ENCODE measurements at regions not wholly inside any gene's neighbourhood (a gene's known extent, or its start where the extent isn't known, plus 50 kb on each side); places are given as distances from the start of the nearest gene placed in this dataset.

- Histone ChIP-seq H2AFZ (ENCODE audit: low read length) (no peak overlapping the region), H3K27ac (ENCODE audit: low read depth, low read length) (no peak overlapping the region), H3K4me1 (ENCODE audit: insufficient read depth, low read length) (no peaks in the 10 kb centered on the region), H3K4me3 (ENCODE audit: insufficient read depth, low read length) (no peak overlapping the region), H4K20me1 (ENCODE audit: insufficient read depth, low read length) (no peaks in the 10 kb centered on the region), H3K36me3 (ENCODE audit: insufficient read depth, low read length) (no peaks in the 10 kb centered on the region), H3K27me3 (ENCODE audit: insufficient read depth, low read length) (no peaks in the 10 kb centered on the region), H3K4me2 (ENCODE audit: insufficient read depth, low read length) (no peak overlapping the region), H3K79me2 (ENCODE audit: insufficient read depth, low read length) (no peaks in the 10 kb centered on the region), H3K9me3 (ENCODE audit: low read depth, low read length) (no peaks in the 10 kb centered on the region)
- DNase-seq (ENCODE audit: insufficient read length, low spot score, missing footprints), result no peak
- no peak for TF ChIP-seq CTCF (IDR thresholded peaks at IDR 0.05; ENCODE audit: extremely low read depth, low read depth, low read length)
Measured at GRCh38 chr4:180751009-180751408, 1492.2 kb upstream of the TENM3 start.

GRCh38 chr4:180757927-180758326, 1485.3 kb upstream of the TENM3 start:
- Histone ChIP-seq H3K79me2 (ENCODE audit: insufficient read depth, low read length) (no peaks in the 10 kb centered on the region), H4K20me1 (ENCODE audit: insufficient read depth, low read length) (no peaks in the 10 kb centered on the region), H2AFZ (ENCODE audit: low read length) (no peak overlapping the region), H3K4me3 (ENCODE audit: insufficient read depth, low read length) (no peak overlapping the region), H3K4me1 (ENCODE audit: insufficient read depth, low read length) (no peaks in the 10 kb centered on the region), H3K9me3 (ENCODE audit: low read depth, low read length) (peaks cover 4% of the 10 kb centered on the region), H3K36me3 (ENCODE audit: insufficient read depth, low read length) (no peaks in the 10 kb centered on the region), H3K27me3 (ENCODE audit: insufficient read depth, low read length) (no peaks in the 10 kb centered on the region), H3K27ac (ENCODE audit: low read depth, low read length) (no peak overlapping the region), H3K4me2 (ENCODE audit: insufficient read depth, low read length) (no peak overlapping the region)
- TF ChIP-seq CTCF (IDR thresholded peaks at IDR 0.05; ENCODE audit: extremely low read depth, low read depth, low read length), result no peak
- DNase-seq (ENCODE audit: insufficient read length, low spot score, missing footprints), result no peak

GRCh38 chr4:180766045-180766444, 1477.2 kb upstream of the TENM3 start:
- no peak overlapping the region for H2AFZ ChIP-seq (ENCODE audit: low read length)
- H3K27me3 ChIP-seq (ENCODE audit: insufficient read depth, low read length), result no peaks in the 10 kb centered on the region
- TF ChIP-seq CTCF (IDR thresholded peaks at IDR 0.05; ENCODE audit: extremely low read depth, low read depth, low read length), result no peak
- H3K4me3 ChIP-seq (ENCODE audit: insufficient read depth, low read length), result no peak overlapping the region
- H3K4me2 ChIP-seq (ENCODE audit: insufficient read depth, low read length), result no peak overlapping the region
- no peaks in the 10 kb centered on the region for H4K20me1 ChIP-seq (ENCODE audit: insufficient read depth, low read length)
- H3K36me3 ChIP-seq (ENCODE audit: insufficient read depth, low read length), result no peaks in the 10 kb centered on the region
- no peak overlapping the region for H3K27ac ChIP-seq (ENCODE audit: low read depth, low read length)
- no peaks in the 10 kb centered on the region for H3K79me2 ChIP-seq (ENCODE audit: insufficient read depth, low read length)
- no peaks in the 10 kb centered on the region for H3K9me3 ChIP-seq (ENCODE audit: low read depth, low read length)
- H3K4me1 ChIP-seq (ENCODE audit: insufficient read depth, low read length), result no peaks in the 10 kb centered on the region
- no peak for DNase-seq (ENCODE audit: insufficient read length, low spot score, missing footprints)

GRCh38 chr4:180766944-180767729, 1476.1 kb upstream of the TENM3 start:
- DNase-seq (ENCODE audit: insufficient read length, low spot score, missing footprints), result no peak

More at GRCh38 chr4:180766944-180767729, 1476.1 kb upstream of the TENM3 start:
- Histone ChIP-seq H3K27ac (ENCODE audit: low read depth, low read length) (no peak overlapping the region), H3K9me3 (ENCODE audit: low read depth, low read length) (no peaks in the 10 kb centered on the region), H3K27me3 (ENCODE audit: insufficient read depth, low read length) (no peaks in the 10 kb centered on the region), H3K4me3 (ENCODE audit: insufficient read depth, low read length) (no peak overlapping the region), H3K36me3 (ENCODE audit: insufficient read depth, low read length) (no peaks in the 10 kb centered on the region), H2AFZ (ENCODE audit: low read length) (no peak overlapping the region), H3K4me1 (ENCODE audit: insufficient read depth, low read length) (no peaks in the 10 kb centered on the region), H3K4me2 (ENCODE audit: insufficient read depth, low read length) (no peak overlapping the region), H3K79me2 (ENCODE audit: insufficient read depth, low read length) (no peaks in the 10 kb centered on the region), H4K20me1 (ENCODE audit: insufficient read depth, low read length) (no peaks in the 10 kb centered on the region)
- TF ChIP-seq CTCF (IDR thresholded peaks at IDR 0.05; ENCODE audit: extremely low read depth, low read depth, low read length), result no peak
